RPMI7951 (cell line): ENCODE measurements at regions not wholly inside any gene's neighbourhood (a gene's known extent, or its start where the extent isn't known, plus 50 kb on each side); places are given as distances from the start of the nearest gene placed in this dataset.
A peak's percentile ranks its signal among the peaks of the same experiment; 100 is the strongest.

Experiments
- DNase-seq: peaks from one replicate; pipeline ENCODE4 v3.0.0-alpha.2; 2012; ENCODE audit warnings: low read depth

DNA sequence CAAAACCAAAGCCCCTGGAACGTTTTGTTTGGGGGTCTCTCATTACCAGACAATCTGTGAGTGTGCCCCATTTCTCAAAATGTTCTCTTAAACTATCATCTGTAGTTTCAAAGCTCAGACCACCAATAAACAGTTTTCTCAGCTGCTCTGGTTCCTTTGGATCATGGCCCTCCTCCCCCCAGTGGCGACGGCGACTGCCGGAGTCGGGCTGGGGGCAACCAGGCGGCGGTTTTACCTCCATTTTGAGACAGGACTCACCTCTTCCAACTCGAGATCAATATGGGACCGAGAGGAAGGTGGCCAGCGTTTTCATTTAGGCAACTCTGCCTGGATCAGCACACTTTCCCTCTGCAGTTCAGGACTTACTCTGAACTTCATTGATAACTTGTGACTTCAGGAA, 141.5 kb upstream of the ZNF32 start:
- no peak for DNase-seq

DNA sequence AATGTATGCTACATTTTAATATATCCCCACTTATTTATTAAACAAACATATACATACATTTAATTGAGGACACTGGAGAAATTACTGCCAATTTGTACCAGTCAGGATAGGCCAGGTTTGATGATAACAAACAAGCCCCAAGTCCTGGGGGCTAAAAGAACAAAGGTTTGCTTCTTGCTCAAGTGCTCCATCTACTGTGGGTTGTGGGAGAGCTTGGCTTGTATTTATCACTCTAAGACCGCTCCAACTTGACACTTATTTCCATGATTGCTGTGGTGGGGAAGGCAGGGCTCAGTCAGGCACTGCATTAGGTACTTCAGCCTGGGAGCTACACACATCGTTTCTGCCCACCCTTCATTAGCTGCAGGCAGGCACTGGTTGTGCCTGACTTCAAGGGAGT, 136.6 kb upstream of the ZNF32 start:
- no peak for DNase-seq

DNA sequence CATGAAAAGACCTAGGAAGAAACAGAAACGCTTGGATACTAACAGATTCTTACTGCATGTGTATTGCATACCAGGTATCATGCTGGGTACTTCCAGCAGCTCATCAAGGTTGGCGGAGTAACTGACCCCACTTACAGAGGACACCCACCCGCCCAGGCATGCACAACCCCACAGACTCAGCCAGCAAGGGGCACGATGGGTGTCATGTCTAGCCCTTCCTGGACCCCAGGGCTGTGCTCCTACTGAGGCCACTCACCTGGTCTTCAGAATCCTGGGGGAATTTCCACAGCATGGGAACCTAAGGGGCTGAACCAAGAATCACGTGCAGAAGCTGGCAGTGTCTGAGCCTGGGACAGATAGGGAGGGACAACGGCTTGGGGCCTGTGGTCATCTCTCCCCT, 134.1 kb upstream of the ZNF32 start:
- DNase-seq: no peak

DNA sequence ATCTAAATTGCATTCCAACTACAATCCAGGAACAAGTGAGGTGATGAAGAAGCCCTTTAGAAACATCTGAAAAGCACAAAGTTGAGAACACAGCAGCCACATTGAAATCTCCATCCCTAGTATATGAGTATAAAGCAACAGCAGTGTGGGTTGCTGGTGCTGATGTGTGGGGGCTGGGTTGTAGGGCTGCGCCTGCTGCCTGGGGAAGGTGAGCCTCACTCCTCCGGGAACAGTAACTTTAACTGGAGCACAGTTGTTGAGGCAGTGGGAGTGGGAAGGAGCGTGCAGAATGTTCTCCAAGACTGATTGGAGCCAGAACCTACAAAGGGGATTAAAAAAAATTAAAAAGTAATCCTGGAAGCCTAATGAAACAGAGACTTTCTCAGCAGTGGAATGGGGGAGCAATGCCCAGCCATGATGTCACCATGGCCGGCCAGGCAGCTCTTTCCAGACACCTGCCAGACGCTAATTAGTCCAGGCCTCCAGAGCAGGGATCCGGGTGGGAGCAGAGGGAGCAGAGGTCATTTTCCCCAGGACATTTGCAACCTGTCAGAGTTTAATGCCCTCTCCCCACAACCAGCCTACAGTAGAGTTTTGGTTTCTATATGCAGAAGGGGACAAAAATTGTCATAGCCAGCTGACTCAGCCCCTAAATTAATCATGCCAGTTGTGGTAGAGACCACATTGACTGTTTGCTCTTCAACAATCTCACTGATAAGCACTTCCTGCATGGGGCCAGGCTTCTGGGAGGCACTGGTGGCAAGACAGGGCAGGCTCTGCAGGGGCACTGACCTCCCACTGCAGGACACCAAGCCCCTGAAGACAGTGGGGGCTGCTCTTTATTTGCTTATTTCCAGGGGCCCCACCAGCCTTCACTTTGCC, 133.0 kb upstream of the ZNF32 start:
- DNase-seq: peak; percentile 80

DNA sequence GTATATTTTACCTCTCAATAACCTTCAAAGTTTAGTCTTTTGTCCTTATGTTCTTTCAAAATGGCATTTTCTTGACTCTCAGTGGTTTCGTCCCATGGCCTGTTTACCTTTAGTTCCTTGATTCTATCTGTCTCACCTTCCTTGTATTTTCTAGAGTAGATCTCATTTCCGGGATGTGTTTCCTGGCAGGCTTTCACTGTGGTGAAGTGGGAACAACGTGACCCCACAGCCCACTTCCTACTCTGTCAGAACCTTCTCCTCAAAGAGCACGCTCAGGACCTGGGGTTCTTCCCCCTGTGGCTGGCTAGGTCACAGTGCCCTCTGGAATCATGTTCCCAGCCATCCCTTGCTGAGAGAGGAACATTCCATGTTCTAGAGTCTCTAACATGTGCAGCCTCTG, 129.9 kb upstream of the ZNF32 start:
- no peak for DNase-seq

DNA sequence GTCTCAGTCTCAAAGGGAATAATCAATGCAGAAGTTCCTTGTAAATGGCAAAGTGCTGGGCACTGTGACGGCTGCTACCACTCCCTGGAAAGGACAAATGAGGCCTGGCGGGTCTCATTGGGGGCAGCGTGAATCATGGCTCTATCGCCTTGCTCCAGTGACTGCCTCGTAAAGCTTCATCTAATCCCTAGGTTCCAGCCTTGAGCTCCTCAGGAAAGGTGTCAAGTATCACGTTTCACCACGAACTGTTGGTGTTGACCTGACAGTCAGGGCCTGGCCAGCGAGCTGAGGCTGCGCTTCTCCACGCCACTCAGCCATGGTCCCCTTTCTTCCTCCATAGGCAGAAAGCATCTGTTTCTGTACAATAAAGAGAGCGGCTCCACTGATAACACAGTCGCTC, 126.7 kb upstream of the ZNF32 start:
- no peak for DNase-seq

DNA sequence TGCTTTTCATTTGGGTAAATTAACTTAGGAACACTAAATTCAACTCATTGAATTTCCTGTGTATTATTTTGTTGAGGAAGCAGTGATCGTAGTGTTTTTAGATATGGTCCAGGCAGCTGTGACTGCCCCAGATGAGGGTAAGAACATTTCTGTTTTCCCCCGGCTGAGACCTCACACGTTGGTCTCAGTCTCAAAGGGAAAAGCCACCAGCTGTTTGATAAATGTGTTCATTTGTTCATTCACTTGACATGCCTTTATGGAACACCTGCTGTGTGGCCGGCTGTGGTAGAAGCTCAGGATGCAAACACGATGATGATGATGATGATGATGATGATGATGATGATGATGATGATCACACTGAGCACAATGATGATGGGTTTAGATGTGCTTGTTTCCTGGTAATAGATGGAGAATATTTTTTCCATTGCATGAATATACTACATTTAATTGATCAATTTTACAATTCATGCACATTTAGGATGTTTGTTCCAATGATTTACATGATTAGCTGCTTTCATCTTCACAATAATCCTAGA, 125.6 kb upstream of the ZNF32 start:
- DNase-seq: no peak

DNA sequence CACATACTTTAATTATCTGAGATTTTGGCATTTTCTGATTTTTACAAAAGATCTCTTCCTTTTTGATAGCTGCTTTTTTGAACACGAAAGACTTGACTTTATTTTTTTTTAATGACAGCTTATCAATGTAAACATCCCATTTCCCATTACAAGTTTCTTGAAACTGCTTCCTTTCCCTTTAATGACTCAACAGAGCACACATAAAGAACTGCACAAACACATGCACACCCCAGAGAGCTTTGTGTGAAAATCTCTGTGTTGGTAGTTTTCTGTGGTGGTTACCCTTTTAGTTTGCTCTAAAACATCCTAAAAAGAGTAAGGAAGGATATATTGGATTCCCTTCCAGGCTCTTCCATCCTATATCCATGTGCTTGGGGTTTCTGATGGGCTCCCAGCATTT, 125.1 kb upstream of the ZNF32 start:
- DNase-seq: no peak

DNA sequence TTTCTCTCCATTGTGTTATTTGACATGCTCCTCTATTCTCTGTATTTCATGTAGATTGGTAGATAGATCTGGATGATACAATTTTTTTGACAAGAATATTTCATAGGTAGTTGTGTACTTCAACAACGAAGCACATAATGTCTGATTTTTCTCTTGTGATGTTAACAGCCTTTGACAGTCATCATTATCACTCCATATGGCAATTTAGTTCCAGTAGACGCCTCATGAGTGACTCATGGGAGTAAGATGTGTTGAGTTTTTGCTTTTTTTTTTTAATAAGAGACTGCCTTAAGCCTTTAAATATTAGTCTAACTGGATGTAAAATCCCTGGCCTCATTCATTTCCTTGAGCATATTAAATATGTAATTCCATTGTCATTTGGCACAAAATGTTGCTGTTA, 123.5 kb upstream of the ZNF32 start:
- DNase-seq: peak; percentile 64

DNA sequence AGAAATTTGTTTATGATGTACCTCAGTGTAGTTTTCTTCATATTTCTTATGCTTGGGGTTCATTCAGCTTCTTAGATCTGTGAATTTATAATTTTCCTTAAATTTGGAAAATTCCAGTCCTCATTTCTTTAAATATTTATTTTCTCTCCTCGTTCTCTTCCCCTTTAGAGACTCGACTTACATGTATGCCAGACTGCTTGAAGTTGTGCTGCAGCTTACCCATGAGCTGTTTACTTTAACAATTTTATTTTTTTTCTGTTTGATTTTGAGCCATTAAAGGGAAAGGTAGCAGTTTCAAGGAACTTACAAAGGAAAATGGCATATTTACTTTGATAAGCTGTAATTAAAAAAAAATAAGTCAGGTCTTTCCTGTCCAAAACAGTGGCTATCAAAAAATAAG, 123.0 kb upstream of the ZNF32 start:
- no peak for DNase-seq

DNA sequence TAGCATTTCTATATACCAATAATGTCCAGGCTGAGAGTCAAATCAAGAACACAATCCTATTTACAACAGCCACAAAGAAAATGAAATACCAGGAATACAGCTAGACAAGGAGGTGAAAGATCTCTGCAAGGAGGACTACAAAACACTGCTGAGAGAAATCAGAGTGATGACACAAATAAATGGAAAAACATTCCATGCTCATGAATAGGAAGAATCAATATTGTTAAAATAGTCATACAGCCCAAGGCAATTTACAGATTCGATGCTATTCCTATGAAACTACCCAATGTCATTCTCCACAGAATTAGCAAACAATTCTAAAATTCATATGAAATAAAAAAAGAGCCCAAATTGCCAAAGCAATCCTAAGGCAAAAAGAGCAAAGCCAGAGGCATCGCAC, 116.8 kb upstream of the ZNF32 start:
- DNase-seq: no peak

DNA sequence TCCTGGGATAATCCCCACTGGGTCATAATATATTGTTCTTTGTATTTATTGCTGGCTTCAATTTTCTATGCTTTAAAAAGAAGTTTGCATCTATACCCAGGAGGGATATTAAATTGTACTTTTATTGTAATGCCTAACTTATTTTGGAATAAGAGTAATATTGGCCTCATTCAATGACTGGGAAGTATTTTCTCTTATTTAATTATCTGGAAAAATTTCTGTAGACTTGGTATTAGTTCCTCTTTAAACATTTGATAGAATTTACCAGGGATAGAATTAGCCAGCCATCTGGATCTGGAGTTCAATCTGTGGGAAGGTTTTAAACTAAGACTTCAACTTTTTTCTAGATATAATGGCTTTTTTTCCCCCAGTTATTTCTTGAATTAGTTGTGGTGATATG, 115.2 kb upstream of the ZNF32 start:
- DNase-seq: no peak

DNA sequence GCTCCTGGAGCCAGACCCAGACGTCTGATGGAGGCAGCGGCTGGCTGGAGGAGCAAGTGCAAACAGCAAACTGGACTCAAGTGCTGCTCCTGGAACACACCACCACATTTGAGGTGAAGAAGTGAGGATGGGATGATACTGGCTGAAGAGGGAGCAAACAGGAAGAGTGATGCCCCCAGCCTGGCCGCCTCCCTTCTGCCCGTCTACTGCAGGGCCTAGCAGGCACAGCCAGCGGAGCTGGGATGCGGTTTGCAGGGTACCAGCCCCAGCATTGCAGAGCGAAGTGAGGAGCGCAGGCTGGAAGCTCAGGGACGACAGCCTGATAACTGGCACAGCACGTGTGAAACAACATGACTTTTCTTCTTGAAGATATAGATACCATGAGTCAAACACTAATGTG, 111.8 kb upstream of the ZNF32 start:
- DNase-seq: no peak

DNA sequence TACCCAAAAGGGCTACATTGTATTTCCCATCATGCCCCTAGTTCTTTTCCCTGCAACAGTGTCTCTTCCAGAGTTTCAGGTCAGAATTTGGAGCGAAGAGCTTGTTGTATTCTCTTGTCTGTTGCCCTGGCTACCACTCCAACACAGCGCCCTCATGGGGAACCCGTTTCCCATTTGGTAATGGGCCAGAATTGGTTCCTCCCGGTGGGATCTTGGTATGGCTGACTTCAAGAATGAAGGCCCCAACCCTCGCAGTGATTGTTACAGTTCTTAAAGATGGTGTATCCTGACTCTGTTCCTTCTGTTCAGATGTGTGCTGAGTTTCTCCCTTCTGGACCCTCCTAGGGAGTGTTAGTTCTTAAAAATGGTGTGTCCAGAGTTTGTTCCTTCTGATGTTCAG, 110.5 kb upstream of the ZNF32 start:
- DNase-seq: no peak

DNA sequence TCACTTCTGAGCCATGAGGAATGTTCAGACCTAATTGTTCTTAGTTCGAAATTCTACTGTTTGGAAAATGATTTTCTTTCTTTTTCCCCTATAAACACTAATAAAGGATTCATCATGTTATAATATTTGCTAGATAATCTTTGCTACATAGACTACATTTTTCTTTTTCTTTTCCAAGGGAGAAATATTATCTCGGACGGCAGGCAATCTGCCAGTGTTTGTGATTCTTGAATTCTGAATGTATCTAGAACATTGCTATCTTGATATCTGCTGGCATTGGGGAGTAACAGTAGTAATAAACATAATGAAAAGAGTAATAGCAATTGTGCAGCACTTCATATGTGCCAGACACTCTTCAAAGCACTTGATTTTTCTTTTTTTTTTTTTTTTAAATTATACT, 107.7 kb upstream of the ZNF32 start:
- no peak for DNase-seq

DNA sequence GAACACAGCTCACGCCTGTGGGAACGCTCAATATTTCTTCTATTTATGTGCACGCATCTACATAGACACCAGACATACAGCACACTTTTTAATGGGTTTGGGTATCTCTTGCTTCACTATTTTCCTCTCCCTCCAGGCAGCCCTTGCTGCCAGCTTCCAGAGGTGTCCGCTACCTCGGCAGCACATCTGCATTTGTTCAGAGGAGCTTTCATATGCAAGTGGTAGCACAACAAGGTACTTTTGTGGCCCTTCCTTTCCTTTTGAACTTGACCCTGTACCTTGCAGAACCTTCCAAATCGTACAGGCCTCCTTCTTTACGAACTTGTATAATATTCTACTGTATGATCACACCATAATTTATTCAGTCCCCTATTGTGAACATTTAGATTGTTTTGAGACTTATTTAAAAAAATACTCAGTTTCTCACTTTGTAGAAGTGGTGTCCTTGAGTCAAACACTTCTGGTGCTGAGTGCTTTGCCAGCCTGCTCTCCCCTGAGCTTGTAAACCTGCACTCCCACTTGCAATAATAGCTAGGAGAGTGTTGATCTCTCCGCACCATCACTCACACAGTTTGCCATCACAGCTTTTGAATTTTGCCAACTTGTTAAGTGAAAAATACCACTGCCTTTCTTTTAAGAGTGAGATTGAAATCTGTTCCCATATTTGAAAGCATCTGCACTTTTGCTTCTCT, 106.0 kb upstream of the ZNF32 start:
- DNase-seq: no peak

DNA sequence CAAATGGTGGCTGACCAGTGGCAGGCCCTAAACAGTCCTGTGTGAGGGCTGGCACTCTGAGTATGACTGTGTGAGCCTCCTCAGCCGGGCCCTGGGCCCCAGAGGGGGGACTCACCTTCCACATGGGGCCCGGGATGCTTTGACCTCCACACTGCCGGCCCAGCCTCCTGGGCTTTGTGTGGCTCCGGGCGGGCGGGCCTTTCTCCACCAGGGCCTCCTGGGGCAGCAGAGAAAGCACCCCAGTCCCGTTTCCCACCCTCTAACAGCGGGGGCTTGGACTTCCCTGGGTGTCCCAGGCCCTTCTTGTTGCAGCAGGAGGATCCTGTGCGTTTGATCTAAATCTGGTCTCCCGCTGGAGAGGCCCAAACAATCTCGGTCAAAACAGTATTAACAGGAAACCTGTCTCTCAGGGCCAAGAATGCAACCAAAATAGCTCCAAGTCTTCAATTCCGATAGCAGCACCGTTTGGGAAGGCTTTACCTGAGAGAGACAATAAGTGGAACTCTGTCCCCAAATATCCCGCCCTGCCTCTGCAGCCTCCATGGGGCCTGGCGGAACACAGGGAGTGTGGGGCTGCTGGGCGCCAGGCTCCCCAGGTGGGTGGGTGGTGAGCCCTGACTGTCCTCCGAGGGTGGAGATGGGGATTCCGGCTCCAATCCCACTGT, 104.8 kb upstream of the ZNF32 start:
- DNase-seq: no peak

DNA sequence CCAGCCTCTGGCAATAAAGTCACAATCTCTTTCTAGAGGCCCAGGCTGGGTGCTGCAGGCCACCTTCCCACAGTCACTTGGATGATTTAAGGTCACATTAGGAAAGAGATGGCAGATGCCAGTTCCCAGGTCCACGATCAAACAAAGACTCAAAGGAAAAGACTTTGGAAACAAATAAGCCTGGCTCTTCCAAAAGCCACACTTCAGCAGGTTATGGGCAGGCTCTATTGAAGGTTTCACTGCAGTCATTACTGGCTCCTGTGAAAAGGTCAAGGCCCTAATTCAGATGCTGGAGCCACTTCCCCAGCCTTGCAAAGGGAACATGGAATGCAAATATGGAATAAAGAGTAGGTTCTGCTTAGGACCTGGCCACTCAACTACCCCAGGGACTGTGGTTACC, 104.0 kb upstream of the ZNF32 start:
- DNase-seq: no peak

DNA sequence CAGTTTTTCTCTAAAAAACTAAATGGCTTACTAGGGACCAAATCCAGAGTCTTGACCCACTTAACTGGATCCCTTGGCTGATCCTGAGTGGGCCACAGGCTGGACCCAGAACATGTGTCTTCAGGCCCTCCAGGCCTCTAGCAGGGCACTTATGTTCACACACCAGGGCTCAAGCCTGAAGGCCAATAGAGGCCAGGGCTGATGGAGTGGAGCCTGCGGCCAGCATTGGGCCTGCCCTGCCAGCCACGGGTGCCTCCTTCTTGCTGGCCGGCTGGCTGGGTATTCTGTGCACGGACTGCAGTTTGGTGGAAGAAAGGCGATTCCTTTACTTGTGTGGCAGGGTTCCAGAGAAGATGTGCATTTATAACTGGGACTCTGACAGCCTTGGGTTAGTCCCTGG, 103.0 kb upstream of the ZNF32 start:
- no peak for DNase-seq

DNA sequence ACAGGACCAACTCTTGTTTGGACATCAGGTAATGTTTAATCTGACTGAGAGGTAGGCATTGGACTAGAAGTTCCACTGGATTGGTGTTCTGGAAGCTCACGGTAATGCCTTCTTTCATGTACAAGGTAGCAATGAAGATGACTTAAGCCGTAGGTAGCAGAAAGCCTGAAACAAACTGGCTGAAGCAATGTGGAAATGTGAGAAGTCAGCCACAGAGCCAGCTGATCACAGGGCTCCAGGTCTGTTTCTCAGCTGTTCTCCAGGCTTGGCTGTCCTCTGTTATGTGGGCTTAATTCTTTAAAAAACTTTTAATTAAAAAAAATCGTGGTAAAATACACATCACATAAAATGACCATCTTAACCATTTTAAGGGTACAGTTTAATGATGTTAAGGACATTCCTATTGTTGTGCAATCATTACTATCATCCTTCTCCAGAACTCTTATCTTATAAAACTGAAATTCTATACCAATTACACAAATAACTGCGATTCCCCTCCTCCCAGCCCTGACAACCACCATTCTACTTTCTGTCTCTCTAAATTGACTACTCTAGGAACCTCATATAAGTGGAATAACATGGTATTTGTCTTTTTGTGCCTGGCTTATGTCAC, 101.4 kb upstream of the ZNF32 start:
- DNase-seq: no peak

DNA sequence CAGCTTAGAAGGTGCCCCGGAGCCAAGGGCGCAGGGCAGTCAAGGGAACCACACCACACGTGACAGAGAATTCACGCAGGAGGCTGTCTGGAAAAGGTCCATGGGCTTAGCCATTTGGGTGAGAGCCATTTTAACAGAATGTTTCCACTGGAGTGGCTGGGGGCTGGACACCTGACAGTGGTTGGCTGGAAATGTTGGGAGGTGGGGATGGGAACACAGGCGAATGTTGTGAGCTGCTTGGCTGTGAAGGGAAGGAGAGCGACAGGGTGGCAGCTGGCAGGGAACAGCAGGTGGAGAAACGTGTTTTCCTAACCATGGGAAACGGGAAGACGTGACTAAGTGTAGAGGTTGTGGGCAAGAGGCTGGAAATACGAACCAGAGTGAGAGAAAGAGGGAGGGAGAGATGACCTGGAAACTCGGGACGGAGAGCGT, 100.5 kb upstream of the ZNF32 start:
- peak; percentile 44 for DNase-seq

DNA sequence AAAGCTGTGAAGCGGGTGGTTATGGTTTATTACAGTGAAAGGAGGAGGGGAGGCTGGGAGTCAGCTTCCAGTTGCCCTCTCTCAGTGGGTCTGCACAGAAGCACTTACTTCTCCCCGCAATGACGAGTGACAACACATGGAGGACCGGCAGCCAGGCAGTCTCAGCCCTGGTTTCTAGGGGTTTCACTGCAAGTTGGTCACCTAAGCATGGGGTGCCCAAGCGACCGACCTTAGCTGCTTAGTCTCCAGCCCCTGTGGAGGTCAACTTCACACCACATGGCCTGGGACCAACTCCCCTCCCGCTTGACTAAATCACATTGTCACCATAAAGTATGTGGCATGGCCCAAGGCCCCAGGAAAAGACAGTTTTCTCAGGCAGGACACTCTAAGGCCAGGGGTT, 99.9 kb upstream of the ZNF32 start:
- no peak for DNase-seq
